HFF-Myc (cell line): ENCODE measurements at regions not wholly inside any gene's neighbourhood (a gene's known extent, or its start where the extent isn't known, plus 50 kb on each side); places are given as distances from the start of the nearest gene placed in this dataset.

ENCODE experiments used
- DNase-seq: peaks from one replicate; pipeline ENCODE4 v3.0.0-alpha.2; 2011; ENCODE audit warnings: low read depth; ENCODE audit errors: extremely low read depth
- H3K4me3 ChIP-seq: replicated peaks from 2 replicates; pipeline ENCODE4 v1.5.1; 2011; ENCODE audit warnings: low read depth, mild to moderate bottlenecking, control low read depth, low read length
- CTCF ChIP-seq: IDR thresholded peaks from 2 replicates; pipeline ENCODE4 v1.5.1; 2012; ENCODE audit warnings: mild to moderate bottlenecking, low read depth, low read length, control low read depth; ENCODE audit errors: missing control alignments

- no peak for DNase-seq
- no peak for TF ChIP-seq CTCF
- H3K4me3 ChIP-seq, result no peak overlapping the region
Observed at GRCh38 chr14:22403296-22403695, 185.7 kb downstream of the DAD1 start.

GRCh38 chr14:22400655-22401259, 188.3 kb downstream of the DAD1 start:
- DNase-seq, result no peak
- no peak for TF ChIP-seq CTCF
- H3K4me3 ChIP-seq, result no peak overlapping the region

GRCh38 chr14:22399776-22400175, 189.2 kb downstream of the DAD1 start:
- no peak for TF ChIP-seq CTCF
- no peak for DNase-seq
- no peak overlapping the region for H3K4me3 ChIP-seq

GRCh38 chr14:22397221-22397737, 191.7 kb downstream of the DAD1 start:
- no peak for DNase-seq
- TF ChIP-seq CTCF, result no peak

GRCh38 chr14:22395803-22396202, 193.2 kb downstream of the DAD1 start:
- no peak for TF ChIP-seq CTCF
- DNase-seq, result no peak
- no peak overlapping the region for H3K4me3 ChIP-seq

More at GRCh38 chr14:22397221-22397737, 191.7 kb downstream of the DAD1 start:
- no peak overlapping the region for H3K4me3 ChIP-seq

GRCh38 chr14:22394616-22395015, 194.4 kb downstream of the DAD1 start:
- no peak for TF ChIP-seq CTCF
- no peak overlapping the region for H3K4me3 ChIP-seq
- no peak for DNase-seq

GRCh38 chr14:22393796-22394195, 195.2 kb downstream of the DAD1 start:
- DNase-seq, result no peak
- no peak overlapping the region for H3K4me3 ChIP-seq
- no peak for TF ChIP-seq CTCF
